A172 (cell line): ENCODE measurements at regions not wholly inside any gene's neighbourhood (a gene's known extent, or its start where the extent isn't known, plus 50 kb on each side); places are given as distances from the start of the nearest gene placed in this dataset.
"Not testable (repeated sequence)": the region's sequence is repeated elsewhere in the genome, so short reads cannot be mapped to it uniquely, and the experiment has no call there.

Experiments used
- DNase-seq: peaks from one replicate; pipeline ENCODE4 v3.0.0-alpha.2; 2015; ENCODE audit warnings: low spot score

DNA sequence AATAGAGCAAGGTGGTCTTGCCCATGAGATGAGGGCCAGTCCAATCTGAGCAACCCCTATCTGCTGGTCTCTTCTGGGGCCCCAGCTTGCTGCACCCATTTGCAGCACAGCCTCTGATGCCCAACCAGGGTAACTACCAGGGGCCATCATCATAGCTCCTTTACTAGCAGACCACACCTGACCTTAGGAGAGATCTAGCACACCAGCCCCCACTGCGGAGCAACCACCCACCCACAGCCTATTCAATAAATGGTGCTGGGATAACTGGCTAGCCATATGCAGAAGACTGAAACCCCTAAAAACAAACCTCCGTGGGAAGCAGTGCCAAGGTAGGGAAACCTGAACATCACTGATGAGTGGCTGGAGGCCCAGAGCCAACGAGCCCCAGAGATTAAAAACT, 196.1 kb upstream of the RBBP8 start:
- no peak for DNase-seq

DNA sequence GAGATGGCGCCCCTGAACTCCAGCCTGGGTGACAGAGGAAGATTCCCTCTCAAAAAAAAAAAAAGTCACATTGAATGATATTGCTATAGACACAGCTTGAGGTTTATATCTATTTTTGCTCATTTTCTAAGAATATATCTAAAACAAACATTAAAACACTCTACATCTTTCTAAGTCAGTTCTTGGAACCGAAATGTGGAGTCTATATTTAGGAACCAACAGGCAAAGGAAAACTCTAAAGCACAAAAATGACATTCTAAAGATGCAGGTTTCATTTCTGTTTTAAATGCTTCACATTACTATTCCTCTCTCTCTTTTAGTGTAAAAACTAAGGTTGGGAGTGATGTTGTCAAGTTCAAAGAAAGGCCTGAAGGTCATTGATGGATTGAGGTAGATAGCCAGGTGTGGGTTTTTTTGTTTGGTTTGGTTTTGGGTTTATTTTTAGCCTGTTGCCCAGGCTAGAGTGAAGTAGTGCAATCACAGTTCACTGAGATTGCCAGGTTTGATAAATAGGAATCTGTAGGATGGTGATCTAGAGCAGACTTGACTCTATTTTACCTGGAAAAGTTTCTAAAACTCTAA, 194.0 kb upstream of the RBBP8 start:
- DNase-seq, result no peak

DNA sequence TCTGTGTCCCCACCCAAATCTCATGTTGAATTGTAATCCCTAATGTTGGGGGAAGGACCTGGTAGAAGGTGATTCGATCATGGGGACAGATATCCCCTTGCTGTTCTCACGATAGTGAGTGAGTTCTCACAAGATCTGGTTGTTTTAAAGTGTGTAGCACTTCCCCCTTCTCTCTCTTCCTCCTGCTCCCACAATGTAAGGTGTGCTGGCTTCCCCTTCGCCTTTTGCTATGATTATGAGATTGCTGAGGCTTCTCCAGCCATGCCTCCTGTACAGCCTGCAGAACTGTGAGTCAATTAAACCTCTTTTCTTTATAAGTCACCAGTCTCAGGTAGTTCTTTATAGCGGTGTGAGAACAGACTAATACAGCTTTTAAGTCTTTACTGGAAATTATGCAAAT, 193.3 kb upstream of the RBBP8 start:
- DNase-seq, result no peak

DNA sequence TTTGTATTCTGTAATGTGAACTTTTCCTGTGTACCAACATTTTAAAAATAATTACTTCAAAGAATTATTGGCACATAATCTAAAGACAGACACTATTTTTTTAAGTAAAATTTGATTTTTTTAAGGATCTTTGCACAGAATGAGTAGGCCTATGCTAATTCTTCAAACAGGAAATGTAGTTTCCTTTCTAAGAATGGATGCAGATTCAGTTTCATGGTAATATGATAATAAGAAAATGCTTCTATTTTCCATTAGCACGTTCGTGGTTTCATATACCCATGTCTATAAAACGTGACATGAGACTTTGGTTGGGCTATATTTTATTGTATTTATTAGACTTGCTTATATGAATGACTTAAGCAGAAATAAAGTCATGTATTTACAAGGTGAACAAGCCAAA, 191.8 kb upstream of the RBBP8 start:
- no peak for DNase-seq

DNA sequence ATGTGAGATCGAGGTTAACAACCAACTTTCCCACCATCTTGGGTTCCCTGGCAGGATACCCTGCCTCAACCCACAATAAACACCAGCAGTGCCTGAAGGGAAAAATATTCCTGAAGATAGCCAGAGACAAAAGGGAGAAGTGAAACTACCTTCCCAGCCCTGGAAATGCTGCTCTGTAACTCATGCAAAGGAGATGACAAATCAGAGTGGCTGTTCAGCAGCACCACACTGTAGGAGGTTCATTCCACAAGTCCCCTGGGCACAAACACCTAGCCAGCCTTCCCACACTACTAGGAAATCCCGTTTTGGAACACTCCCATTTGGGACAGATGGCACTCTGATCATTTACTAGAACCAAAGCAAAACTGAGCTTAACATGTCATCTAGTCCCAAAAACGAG, 190.7 kb upstream of the RBBP8 start:
- DNase-seq, result no peak

DNA sequence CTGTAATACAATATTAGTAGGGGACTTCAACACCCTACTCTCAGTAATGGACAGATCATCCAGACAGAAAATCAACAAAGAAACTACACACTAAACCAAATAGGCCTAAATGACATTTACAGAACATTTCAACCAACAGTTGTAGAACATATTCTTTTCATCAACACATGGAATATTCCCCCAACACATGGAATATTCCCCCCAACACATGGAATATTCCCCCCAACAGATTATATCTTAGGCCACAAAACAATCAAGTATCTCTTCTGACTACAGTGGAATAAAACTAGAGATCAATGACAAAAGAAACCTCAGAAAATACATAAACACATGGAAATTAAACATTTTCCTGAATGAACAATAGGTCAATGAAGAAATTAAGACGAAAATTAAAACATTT, 187.2 kb upstream of the RBBP8 start:
- no peak for DNase-seq

DNA sequence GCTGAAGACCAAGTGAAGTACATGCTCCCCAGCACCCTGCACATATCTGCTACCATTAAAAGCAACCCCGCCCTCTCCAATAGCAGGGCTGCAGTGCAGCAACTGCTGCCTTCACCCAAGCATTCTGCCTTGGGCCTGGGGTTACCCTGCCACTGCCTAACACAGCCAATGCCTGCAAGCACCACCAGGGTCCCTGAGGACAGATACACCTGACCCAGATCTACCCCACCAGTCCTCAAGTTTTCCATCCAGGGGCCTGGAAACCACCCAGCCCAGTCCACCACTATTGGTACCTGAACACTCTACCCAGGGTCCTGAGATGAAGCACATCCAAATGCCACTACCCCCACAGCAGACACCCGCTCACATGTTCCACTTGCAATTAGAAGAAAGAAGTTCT, 181.1 kb upstream of the RBBP8 start:
- no peak for DNase-seq

DNA sequence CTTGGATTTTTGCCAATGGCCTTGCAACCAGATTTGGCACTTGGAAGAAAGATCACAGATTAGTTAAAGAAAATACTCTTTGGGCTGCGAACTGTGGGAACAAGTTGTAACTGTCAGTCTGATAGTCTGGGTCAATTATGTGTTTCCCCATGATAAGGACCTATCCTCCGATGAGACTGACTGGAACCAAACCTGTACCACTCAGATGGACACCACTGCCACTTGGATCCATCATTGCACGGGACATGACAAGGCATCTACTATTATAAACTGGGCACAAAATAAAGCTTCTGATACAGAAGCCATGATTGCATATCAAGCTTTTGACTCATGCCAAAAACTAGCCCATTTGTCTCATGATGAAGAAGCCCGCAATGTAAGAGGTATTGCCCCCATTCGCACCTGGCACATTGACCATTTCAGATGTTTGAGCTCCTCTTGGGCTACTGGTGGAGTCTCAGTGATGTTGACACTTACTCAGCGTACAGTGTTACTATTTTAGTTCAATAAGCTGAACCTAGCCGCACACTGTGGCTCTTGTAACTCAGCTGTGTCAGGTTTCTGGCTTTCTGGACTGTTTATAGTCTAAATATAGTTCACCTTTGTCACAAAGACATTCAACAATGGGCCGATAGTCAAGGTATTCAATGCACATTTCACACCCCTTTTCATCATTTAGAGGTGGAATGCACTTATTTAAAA, 179.8 kb upstream of the RBBP8 start:
- DNase-seq, result no peak

DNA sequence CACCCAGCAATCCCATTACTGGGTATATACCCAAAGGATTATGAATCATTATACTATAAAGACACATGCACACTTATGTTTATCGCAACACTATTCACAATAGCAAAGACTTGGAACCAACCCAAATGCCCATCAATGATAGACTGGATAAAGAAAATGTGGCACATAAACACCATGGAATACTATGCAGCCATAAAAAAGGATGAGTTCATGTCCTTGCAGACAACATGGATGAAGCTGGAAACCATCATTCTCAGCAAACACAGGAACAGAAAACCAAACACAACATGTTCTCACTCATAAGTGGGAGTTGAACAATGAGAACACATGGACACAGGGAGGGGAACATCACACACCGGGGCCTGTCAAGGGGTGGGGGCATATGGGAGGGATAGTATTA, 169.1 kb upstream of the RBBP8 start:
- DNase-seq, result not testable (repeated sequence)

DNA sequence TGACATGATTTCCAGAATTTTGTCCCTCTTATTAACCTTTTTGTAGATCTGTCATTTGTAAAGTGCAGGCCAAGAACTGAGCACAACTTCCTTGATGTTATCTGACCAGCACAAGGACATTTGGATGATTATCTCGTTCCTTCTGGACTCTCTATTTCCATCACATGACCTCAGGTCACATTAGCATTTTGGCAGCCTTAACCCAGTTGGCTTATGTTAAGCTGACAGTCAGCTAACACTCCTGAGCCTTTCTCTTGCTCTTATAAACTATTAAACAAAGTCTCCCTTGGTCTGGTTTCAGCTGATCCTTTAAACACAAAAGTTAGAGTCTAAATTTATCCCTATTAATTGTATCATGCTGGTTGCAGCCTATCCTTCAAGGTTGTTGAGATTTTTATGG, 167.2 kb upstream of the RBBP8 start:
- no peak for DNase-seq

DNA sequence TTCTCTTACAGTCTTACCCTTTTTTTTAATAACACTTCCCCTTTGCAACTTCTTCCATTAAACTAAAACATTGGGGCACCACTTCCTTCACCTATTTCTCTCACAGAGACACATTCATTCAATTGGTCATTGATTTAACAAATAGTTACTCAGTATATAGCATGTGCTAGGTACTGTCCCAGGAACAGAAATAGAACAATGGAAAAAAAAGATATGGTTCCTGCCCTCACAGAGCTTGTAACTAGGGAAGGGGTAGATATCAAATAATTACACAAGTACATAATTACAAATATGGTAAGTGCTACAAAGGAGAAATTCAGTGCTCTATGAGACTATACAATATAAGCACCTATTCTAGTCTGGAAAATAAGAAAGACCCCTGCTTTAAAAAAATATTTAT, 165.5 kb upstream of the RBBP8 start:
- no peak for DNase-seq

DNA sequence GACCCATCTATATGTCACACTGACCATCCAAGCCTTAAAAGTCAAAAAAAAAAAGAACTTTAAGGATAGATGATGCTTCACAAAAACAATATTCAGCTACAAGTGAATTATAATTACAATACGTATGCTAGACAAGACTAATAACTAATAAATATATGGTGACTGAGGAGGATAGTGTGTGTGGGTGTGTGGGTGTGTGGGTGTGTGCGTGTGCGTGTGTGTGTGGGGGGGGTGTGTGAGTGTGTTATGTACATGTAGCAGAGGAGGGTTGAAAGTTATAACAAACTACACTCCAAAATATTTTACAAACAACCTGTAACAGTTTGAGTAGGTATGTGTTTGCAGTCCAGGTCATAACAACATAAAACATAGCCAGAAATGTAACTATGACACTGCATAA, 159.2 kb upstream of the RBBP8 start:
- DNase-seq, result no peak

DNA sequence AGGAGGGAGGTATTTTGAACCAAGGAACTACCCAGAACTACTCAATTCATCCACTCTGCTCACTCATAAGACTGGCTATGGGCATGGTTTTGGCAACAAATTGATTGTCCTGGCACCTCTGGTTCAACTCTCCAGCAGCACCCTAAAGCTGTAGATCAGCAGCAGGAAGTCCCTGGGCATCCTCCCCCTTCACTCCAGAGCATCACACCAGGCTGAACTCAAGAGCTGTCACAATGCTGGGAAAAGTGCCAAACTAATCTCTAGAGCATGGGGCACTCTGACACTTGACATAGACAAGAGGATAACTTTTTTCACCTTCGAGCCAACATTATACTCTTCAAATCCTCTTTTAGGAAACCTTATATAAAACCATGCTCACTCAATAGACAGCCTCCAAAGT, 154.1 kb upstream of the RBBP8 start:
- DNase-seq, result peak; percentile 14

DNA sequence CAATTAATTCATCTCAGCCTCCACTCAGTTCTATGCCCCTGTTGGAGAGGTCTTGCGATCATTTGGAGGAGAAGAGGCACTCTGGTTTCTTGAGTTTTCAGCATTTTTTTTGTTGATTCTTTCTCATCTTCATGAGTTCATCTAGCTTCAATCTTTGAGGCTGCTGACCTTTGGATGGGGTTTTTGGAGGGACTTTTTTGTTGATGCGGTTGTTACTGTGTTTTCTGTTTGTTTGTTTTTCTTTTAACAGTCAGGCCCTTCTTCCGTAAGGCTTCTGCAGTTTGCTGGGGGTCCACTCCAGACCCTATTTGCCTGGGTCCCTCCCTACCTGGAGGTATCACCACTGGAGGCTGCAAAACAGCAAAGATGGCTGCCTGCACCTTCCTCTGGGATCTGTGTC, 149.9 kb upstream of the RBBP8 start:
- no peak for DNase-seq

DNA sequence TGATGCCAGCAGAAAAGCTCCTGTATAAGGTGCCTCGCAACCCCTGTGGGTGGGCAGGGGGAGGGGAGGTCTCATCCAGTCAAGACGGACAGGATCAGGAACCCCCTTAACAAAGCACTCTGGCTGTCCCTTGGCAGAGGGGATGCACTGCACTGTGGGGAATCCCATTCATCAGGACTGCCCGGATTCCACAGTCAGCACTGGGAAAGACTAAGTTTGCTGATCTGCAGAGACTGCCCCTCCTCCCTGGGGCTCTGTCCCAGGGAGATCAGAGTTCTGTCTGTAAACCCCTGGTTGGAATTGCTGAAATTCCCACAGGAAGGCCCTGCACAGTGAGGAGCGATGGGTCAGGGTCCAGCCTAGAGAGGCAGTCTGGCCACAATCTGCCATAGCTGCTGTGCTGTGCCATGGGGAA, 149.5 kb upstream of the RBBP8 start:
- no peak for DNase-seq

DNA sequence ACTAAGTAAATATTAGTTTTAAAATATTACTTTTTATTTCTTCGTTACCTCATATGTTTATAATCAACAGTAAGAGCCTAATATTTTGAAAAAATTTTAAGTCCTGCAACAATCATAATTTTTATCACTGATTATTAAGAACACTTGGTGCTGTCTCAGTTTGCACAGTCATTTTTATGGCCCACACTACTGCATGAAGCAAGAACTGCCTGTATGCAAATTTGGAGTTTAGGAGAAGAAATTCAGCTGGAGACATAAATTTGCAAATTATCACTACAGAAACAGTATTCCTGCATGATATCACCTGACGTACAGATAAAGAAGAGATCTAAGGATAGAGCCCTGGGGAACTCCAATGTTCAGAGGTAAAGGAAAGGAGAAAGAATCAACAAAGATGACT, 144.1 kb upstream of the RBBP8 start:
- DNase-seq, result no peak

DNA sequence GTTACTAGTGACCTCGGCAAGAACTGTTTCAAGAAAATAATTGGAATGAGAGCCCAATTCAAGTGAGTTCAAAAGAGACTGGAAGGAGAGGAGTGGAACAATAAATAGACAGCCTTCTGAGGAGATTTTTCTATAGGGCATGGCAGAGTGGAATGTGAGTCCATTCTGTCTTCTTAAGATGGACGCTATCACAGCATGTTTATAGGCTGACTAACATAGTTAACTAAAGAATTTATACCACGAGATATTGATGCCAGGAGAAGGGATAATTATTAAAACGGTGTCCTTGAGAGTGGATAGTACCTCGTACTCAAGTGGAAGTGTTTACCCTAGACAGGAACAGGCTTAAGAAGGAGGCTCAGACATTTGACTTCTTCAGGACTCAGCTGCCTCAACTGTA, 143.5 kb upstream of the RBBP8 start:
- DNase-seq, result peak; percentile 42

DNA sequence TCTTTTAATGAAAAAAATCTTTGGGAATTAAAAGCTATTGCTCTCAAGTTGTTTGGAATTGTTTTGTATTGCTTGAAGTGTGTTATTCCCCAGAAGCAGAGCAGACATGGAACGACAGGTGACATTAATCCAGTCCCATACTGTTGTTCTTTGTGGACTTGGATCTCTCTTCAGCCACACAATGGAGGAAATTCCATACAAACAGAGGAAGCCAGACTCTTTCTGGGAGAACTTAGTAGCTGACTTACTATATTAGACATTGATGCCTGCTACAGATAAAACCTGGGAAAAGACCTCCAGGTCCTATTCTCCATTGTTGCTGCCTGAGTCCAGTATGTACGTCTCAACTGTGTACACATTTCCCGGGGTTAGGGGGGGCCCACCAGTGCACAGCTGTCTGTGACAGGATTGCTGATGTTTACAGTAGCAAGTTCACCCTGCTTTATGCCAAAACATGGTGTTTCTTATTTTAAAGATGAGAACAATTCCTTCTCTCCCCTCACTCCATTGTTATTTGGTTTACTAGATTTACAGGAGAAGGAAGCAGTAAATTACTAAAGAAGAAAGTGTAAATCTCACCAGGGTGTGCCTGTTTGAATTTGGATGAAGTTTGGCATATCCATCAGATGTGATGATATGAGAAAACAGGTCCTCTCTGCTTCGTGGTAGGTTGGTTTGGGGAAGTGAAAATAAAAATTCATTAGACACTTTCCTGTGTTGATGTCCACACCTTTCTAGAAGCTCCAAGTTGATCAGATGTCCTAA, 142.4 kb upstream of the RBBP8 start:
- no peak for DNase-seq

DNA sequence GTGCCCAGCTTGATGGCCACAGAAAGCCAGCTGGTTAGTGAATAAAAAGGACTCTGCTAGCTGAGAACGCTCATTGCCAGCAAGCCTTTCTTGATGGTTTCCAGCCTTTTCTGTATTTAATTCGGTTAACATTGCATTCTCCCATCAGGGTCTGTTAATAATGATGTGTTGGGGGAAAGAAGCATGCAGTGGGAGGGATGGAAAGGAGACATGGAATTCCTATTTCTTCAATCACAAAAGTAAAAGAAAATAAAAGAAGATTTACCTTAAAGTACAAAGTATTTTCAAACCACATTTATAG, 141.9 kb upstream of the RBBP8 start:
- DNase-seq, result no peak

DNA sequence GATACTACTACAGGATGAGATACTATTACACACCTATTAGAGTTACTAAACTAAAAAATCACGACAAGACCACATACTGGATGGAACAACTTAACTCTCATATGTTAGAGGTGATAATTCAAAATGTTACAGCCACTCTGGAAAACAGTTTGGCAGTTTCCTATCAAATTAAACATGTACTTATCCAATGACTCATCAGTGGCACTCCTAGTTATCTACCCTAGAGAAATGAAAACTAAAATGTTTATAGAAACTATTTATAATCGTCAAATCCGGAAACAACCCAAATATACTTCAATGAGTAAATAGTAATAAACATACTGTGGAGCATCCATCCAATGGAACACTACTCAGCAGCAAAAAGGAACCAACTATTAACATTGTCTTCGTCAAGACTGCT, 137.0 kb upstream of the RBBP8 start:
- no peak for DNase-seq

DNA sequence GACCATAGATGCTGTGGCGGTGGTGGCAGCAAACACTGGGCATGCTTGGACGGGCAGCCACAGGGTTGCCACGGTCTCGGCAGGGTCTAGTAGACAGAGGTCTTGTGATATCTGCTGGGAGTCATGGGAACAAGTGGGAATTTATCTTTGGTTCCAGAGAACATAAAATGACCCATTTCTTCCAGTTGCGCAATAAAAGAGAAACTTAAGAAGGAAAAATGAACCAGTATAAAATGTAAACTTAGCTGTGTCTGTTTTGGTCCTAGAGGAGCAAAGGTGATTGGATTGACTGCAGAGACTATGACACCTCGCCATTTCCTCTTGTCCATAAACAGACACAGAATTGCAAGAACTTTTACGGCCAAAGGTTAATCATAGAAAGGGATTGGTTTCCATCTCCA, 132.6 kb upstream of the RBBP8 start:
- no peak for DNase-seq

DNA sequence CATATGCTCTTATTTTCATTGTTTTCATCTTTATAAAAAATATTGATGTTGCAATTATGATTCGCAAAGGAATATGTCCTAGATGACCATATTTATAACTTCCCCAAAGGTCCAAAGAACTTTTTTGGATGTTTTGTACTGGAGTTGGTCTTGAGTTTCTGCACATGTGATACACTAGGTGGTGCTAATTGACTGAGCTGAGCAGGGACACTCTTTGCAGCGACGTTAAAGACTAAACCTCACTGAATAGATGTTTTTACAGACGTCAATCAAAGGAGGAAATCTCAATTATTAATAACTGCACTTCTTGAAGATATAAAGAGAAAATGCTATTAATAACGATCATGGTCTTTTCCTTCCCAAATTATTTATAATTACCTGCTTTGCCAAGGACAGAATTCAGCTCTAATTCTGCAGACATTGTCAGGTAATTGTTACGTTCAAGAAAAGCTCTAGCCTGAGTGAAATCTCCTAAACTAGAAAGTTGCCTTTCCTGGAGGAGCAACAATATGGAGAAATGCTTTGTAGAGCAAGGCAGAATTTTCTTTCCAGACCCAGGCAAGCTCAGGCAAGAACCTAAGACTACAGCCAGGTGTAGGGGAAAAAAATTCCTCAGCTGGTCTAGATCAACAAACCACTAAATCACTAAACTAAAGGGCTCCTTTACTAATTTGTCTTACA, 119.3 kb upstream of the RBBP8 start:
- peak; percentile 46 for DNase-seq

DNA sequence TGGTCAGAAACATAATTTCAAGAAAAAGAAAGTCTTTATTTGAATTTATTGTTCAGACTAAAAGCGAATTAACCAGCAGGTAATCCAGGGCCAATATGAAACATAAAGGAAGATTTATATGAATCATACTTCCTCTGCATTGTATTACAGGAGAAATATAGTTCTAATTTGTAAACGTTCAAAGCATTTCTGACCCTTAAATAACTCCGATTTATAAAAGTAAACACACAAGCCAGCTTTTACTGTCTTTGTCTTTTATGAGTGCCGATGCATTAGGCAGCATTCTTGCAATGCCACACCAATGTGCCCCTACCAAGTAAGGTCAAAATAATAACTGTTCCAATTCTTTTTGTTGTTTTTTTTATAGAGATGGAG, 118.8 kb upstream of the RBBP8 start:
- DNase-seq, result no peak
